Epithelial cell of prostate (primary cell): ENCODE measurements at regions not wholly inside any gene's neighbourhood (a gene's known extent, or its start where the extent isn't known, plus 50 kb on each side); places are given as distances from the start of the nearest gene placed in this dataset.

Experiments
- DNase-seq: peaks from one replicate; pipeline ENCODE4 v3.0.0-alpha.2; 2011; ENCODE audit warnings: low read depth, low spot score
- H3K27ac ChIP-seq: fragments of 450-650 bp; 2 replicates; pipeline ENCODE4 v1.5.1; 2017; ENCODE audit warnings: mild to moderate bottlenecking

GRCh38 chr12:15033029-15033428 is 60.2 kb downstream of the PDE6H start:
- no peak for DNase-seq
- no peak overlapping the region for H3K27ac ChIP-seq

DNA sequence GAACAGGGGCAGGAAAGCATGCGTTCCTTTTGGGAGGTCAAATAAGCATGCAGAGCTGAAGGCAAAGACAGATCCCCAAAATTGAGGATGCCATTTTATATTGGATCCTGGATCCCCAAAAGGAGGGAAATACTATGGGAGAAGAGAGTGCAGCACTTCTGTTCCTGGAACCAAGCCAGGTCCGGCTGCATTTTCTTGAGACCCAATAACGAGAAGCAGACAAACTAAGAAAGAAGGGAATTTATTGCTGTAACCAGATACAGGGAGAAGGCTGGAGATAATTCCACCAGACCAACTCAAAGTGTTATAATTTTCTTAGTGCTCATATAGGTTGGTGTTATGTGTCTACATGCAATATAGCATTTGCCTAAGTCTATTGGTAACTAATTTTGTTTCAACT is 60.8 kb downstream of the PDE6H start:
- H3K27ac ChIP-seq: no peak overlapping the region
- no peak for DNase-seq

GRCh38 chr12:15035185-15035584 is 62.3 kb downstream of the PDE6H start:
- no peak overlapping the region for H3K27ac ChIP-seq

GRCh38 chr12:15037091-15037687 is 64.3 kb downstream of the PDE6H start:
- no peak overlapping the region for H3K27ac ChIP-seq
- DNase-seq: peak; percentile 18

More at GRCh38 chr12:15035185-15035584, 62.3 kb downstream of the PDE6H start:
- DNase-seq: no peak

DNA sequence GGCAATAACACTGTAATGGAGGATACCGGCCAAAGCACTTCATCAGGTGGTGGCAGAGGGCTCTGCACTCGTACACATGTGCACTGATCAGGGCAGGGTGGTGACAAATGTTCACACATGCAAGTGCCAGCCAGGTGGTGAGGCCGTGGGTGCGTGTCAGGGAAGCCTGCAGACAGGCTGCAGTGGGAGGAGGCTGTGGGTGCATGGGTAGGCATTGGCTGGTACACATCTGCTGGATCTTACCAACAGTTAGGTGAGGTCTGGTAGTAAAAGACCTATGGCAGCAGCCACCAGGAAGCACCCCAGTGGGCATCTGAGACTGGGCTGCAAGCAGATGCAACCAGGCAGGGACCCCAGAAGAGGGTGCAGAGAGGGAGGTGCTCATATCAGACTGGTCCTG is 65.3 kb downstream of the PDE6H start:
- no peak for DNase-seq
- no peak overlapping the region for H3K27ac ChIP-seq

DNA sequence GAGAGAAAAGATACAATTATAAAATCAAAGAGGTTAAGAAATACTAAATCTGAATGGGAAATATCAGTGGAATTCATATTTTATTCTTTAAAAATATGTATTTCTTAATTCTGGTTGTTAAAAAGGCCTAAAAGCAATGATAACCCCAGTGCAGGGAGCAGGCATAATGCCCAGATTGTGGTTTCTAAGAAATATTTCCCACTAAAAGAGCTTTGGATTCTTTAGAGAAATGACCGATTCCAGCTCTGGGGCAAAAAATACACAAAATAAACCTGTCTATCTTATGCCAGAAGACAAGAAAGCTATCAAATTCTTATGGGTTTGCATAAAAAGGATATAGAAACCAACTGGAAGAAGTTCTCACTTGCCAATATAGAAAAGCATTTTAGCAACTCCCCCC is 71.6 kb downstream of the PDE6H start:
- no peak overlapping the region for H3K27ac ChIP-seq
- no peak for DNase-seq

GRCh38 chr12:15045451-15045850 is 72.6 kb downstream of the PDE6H start:
- DNase-seq: no peak
- no peak overlapping the region for H3K27ac ChIP-seq

DNA sequence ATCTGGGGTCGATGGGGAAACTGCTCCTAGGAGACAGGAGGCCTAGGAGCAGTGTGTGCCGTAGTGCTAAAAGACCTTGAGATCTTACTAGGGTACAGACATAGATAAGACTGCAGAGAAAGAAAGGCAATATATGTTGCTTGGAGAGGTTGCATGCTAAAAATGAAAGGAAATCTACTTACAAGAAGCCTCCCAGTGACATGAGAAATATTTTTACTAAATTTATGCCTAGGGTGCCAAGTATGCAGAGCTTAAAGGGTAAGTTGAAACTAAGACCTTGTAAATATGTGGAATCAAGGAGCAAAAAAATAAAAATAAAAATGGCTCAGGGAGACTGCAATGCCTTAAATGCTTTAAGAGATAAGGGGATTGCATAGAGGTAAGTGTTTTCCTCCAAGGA is 74.8 kb downstream of the PDE6H start:
- H3K27ac ChIP-seq: no peak overlapping the region
- DNase-seq: no peak

DNA sequence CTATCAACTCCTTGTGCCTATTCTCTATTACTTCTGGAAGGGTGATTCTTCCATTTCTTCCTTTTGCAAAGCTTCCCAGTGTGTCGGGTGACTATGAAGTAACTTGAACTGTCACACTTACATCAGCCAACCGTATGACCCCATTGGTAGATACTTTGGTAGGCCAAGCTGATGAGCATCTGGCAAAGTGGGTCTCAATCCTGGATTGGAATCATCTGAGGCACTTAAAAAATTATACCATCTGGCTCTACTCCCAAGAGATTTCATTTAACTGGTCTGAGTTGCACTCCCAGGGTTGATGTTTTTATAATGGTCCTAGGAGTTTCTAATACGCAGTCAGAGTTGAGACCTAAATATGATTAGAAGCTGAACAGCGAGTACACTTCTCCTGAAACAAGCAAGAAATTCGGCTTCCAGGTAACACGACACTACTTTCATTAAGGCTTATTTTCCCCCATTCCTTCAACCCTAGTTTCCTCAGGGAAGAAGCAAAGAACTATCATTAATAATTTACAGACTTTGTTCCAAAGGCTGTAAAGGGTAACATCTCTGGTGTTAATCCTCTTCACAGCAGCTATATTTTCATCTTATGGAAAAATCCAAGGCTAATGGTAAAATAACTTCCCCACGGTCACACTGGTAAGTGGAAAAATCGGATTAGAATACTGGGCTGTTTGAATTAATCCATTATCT is 76.8 kb downstream of the PDE6H start:
- DNase-seq: no peak

DNA sequence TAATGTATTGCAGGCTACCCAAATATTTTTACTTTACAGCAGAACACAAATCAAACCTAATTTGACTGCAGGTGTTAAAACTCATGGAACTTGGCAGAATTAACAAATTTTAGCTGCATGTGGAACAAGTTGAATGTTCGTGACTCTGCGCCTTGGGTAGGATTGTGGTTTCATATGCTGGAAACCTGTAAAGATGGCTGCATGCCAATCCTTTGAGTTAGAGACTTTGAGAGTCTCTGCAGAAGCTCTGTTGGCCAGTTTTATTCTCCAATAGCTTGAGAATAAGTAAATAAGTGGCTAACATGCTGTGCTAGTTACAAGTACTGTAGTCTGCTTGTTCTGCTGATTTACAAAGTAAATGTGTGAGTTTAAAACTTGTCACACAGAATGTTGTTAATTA is 77.8 kb downstream of the PDE6H start:
- DNase-seq: no peak
- no peak overlapping the region for H3K27ac ChIP-seq

More for the DNA sequence above, 76.8 kb downstream of the PDE6H start:
- no peak overlapping the region for H3K27ac ChIP-seq

GRCh38 chr12:15052691-15053090 is 79.8 kb downstream of the PDE6H start:
- no peak overlapping the region for H3K27ac ChIP-seq
- DNase-seq: no peak

- DNase-seq: no peak
- H3K27ac ChIP-seq: no peak overlapping the region
These were observed 83.4 kb downstream of the PDE6H start for GRCh38 chr12:15056218-15056617.
